T-helper 1 cell treated with Interleukin-12 subunit alpha and Interleukin-12 subunit beta and Interleukin-4 antibody, amounts not matched to agents 30 ng/mL and 1 ng/mL, for 36 hours (primary cell): ENCODE measurements at regions not wholly inside any gene's neighbourhood (a gene's known extent, or its start where the extent isn't known, plus 50 kb on each side); places are given as distances from the start of the nearest gene placed in this dataset.

Source experiments
- intact Hi-C: fragments of 100-400 bp; cut with micrococcal nuclease; formaldehyde crosslinking; loops from one replicate; pipeline ENCODE4 v1.15.1; 2024

DNA sequence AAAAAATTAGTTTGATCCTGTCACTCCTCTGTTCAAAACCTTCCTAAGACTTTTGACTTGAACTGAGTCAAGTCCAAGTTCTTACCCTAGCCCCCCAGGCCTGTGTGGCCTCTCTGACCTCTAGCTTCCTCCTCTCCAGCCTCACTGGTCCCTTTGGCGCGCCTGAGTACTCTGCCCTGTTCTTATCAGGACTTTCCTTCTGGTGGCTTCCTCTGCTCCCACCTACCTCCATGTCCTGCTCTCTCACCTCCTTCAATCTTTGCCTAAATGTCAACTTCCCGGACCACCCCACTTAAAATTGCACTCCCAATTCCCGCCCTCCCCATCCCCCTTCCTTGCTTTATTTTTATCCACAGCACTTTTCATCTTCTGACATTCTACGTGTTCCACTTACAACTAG, 526.1 kb upstream of the KLF4 start:
- intact Hi-C loops, result no loop called here

DNA sequence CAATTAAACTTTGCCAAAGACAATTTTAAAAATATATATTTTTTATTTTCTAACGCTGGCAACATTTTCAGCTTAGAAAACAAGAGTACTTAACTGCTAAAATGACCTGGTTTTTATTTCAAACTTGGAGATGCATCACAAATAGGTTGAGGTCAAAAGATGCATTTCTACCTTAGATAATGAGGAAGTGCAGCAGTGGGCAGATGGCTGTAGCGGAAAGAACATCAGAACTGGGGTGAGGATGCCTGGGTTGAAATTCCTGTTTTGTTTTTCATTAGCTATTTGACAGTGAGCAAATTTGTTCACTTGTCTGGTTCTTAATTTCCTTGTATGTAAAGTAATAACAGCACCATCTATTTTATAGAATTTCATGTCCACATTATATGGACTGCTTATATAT, 524.8 kb upstream of the KLF4 start:
- intact Hi-C loops, result no loop called here

DNA sequence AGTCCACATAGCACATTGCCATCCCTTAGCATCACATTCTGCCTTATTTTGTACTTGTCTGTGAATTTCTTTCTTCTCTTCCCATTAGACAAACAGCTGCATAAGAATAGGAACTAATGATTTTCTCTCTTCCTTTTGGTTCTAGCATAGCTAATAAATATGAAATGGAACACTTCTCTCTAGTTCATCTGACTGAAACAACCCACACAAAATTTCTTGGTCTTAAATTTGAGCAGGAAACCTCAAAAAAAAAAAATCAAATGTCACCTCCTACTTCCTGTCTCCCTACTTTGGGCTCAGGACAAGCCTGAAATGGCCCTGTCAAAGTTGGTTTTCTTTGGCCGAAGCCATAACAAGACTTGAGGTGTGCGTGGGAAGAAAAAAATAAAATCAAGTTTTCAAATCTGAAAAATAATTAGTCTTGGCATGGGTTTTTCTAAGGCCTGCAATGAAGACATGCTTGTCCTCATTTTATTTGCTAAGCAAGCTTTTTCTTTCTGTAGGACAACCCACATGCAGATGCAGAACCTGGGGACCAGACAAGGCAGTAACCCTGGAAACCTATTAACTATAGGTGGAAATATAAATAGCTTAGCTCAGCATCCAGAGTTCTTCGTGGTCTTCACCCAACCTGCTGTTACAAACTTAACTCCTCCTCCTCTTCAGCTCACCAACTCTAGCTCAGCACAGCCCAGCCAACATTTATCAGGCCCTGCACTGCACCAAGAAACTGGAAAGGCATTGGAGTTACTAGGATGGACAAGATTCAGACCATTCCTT, 523.5 kb upstream of the KLF4 start:
- intact Hi-C loops, result no loop called here

DNA sequence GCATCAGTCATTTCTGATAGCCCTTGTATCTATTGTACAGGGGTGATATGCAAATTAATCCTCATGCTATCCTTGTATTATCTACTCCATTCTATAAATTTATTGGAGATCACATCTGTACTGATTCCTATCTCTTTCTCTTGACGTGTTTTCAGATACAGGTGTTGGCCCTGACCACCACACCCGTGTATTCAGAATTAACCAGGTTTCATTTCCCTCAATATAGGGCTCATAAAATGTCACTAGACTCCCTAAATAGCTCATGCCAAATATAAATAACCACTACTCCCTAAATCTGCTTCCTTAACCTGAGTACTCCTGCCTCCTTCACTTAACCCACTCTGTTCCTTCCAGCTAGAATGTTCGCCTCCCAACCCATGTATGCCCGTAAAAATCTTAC, 522.8 kb upstream of the KLF4 start:
- intact Hi-C loops, result no loop called here

DNA sequence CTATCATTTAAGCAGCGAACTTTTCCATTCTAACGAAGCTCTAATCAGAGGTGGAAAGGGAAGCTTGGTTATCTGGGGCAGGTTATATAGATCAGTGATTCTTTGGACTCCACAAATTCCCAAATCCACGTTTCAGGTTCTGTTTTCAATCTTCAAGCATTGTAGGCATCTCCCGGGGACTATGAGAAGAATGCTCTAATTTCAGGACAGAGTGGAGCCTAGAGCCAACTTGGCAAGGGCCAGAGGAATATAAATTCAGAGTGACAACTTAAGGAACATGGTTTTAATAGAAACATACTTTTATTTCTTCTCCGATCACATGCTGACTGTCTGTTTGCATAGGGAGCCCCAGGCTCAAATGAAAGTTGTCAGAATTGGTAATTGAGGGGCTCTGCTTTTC, 514.0 kb upstream of the KLF4 start:
- intact Hi-C loops, result no loop called here

DNA sequence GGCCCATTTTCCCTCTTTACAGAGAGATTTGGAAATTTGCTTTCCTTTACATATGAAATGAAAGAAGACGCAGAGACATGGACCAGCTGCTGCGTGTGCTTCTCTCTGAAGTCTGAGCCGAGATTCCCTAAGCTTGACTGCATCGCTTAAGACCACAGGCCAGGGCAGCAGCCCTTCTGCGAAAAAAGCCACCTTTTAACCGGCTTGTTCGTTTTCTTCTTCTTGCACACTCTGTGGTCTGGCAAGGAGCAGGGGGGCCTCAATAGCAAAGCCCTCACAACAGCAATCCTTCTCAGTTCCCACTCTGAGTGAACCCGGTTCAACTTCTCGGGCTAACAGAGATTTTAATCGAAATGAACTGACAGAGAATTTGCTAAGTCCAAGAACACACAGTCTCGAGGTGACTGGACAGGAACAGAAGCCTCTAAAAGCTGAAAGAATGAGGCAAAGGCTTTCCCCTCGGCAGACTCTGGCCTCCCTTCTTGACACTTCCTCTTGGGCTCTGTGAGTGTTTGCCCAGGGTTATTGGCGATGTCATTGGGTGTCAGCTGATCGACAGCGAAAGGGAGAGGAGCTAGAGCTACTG, 512.9 kb upstream of the KLF4 start:
- intact Hi-C loops, result no loop called here

DNA sequence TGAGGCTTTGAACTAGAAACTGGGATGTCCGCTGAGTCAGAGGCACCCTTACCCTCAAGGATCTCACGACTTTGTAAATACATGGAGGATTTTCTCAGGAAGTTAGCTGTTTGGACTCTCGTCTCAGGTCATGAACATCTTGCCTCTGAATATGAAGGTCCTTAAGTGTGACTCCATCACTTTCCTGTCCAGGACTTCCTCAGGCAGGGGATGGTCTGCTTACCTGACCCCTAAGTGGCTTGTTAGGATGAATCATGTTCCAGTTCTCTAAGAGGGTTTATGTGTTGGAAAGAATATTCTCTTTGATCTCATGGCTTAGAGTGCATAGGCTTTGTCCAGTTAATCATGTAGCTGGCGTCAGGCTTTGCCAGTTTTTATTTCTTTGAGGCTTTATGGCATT, 511.7 kb upstream of the KLF4 start:
- intact Hi-C loops, result no loop called here

DNA sequence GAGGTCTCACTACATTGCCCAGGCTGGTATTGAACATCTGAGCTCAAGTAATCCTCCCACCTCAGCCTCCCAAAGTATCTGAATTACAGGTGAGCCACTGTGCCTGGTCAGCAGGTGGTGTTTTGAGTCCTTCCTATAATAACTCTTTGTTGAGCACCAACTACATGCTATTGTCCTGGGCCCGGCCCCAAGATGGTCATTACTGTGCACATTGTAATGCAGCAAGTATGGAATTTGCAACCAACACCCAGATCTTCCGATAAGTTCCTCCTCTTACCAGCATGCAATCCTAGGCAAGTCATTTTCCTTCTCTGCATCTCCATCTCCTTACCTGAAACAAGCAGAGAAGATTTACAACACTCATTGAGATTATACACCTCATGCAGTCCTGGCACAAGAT, 510.3 kb upstream of the KLF4 start:
- intact Hi-C loops, result no loop called here

DNA sequence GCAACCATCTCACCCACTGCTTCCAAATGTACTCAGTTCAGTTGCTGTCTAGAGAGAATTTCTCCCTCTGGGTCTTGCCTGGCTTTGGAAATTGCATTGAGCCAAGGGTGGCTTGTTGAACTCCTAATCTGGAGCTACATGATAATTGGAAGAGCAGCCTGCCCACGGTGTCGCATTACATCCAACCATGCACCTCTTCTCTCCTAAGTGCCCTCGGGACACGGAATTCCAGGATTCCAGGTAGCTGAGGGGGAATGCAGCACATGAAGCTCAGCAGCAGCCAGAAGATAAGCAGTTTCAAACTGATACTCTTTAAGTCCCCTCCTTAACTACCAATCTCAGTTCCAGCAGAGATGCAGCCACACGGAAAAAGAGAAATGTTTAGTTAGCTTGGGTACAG, 509.4 kb upstream of the KLF4 start:
- intact Hi-C loops, result no loop called here

DNA sequence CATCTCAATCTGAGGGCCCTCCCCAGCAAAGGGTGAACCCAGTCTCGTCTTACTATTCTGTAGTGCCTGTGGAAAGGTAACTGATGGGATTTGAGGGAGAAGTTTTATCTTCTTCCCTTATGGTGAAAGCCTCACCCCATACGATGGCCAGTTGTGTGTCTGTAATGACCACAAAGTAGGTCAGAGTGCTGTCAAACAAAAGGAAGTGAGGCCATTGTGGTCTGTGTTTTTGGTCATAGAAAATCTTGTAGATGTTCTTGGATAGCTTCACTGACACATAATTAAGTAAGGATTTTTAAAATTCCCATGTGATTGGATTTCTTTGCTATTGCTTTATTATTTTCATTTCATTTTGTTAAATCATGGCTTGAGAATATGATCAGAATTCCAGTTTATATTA, 505.1 kb upstream of the KLF4 start:
- intact Hi-C loops, result no loop called here

DNA sequence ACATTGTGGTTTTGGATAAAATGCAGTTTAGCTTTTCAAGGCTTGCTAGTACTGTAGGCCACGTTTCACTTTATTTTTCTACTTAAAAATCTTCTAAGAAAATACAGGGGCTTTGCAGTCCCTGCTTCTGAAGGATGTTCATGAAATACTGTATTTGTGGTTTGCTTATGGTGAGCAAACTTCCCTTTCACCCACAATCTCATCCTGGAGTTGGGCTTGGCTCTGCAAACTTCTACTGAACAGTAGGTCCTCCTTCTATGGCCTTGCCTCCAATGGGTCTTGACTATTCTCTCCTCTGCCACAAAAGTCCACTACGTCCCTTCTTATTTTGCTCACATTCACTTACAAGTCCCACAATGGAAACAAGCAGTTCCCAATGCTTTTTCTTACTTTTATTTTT, 502.7 kb upstream of the KLF4 start:
- intact Hi-C loops, result no loop called here

DNA sequence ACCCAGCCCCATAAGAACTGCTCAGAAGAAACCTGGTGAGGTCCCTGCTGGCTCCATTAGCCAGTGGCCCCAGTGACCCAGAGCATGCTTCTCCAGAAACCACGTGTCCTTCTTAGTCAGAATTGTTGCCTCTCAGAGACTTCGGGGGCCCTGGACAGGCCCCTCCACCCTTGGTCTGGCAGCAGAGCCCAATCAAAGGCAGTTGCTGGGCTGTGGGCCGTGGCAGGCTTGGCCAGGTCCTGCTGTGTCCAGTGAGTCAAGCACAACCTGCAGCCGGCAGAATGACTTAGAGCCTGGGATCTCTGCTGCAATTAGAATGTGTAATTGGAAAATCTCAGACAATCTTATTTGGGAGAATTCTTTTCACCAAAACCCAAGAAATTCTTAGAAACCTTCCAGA, 502.0 kb upstream of the KLF4 start:
- intact Hi-C loops, result no loop called here

DNA sequence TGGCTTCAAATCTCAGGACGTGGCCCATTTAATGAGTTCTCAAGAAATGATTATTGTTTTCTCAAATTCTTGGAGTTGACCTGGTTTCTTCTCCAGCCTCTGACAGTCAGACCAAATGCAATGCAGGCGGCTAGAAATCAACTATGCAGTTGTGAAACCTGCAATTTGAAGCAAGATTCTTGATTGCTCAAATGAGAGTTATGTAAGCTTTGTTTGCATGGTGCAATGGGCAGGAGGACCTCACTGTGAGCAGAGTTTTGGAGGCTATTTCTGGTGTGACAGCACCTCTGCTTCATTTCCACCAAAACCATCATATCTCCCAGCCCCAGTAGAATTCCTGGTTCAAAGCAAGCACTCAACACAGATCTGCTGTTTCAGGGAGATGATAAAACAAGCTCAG, 500.0 kb upstream of the KLF4 start:
- intact Hi-C loops, result no loop called here

DNA sequence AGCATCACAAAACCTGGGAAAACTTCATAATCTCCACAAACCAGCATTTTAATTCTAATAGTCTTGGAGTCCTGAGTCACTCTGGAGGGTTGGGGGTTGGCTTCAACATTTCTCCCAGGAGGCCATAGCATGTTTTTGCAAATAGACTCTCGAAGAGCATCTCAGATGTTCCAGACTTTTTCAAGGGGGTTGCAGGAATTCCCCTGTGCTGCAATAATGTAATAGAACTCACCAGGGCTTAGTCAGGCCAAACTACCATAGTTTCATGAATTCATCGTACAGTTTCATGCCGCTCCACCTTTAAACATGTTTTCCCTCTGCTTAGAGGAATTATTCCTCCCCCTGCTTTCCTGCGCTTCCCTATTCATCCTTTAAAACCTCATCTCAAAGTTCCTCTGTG, 499.5 kb upstream of the KLF4 start:
- intact Hi-C loops, result no loop called here

DNA sequence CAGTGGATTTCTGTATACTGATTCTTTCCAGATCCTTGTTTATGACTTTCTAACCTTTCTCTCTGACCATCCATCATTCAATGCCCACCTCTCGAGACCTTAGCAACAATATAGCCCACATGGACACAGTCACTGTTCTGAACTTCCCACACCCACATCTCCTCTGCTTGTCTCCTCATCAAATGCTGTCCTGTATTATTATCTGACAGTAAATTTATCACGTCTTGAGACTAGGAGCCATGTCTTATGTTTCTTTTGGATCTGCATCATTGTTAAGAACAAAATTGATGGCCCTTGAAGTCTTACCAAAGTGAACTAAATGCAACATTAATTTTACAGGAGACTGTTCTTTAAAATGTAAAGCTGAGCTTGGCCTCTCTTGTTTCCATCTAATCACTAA, 495.4 kb upstream of the KLF4 start:
- intact Hi-C loops, result no loop called here

DNA sequence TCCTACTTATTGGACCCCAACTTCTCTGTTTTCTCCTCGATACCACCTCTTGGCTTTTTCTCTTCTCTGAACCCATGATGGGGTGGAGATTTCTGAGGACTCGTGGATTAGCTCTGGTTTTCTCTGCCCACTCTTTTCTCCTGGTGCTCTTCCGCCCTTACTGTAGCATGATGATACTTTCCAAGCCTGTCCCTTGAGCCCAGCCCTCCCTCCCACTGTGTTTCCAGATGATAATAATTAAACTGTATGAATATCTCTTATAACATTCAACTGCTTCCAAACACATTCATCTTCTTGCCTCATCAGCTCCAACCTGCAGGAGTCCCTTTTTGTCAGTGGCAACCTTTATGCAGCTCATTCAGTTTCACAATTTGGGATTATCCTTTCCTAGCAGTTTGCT, 494.2 kb upstream of the KLF4 start:
- intact Hi-C loops, result no loop called here

DNA sequence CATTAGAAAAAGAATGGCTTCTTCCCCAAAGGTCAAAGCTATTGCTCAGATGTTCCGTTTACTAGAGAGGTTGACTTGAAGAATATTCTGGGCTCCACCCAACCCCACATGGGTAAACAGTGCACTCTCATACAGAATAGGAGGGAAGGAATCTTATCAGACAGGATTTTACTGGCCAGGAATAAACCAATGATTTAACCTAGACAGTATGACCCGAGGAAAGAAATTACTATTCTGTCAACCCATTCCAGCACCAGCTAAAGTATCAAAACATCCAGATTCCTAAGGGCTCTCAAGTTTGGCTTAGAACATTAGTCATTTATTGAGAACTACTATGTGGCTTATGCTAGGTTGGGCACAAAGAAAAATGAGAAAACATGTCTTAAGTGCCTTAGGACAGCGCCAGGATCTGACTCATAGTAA, 493.6 kb upstream of the KLF4 start:
- intact Hi-C loops, result no loop called here

DNA sequence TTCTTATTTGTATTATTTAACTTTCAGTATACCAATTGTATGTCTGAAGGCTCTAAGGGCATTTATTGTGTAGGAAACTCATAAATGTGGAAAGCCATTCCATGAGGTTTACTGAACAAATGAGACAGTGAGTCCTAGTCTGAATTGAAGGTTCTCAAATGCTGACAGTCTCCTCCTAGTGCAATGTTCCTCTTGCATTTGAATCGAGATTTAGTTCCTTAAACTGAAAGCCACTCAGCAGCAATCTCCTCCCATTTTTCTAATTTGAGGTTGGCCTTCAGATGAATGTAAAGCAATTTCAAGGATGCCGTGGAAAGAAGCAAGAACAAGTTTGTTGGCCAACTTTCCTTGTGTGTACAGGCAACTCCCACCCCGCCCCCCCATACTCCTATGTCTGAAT, 493.2 kb upstream of the KLF4 start:
- intact Hi-C loops, result no loop called here

DNA sequence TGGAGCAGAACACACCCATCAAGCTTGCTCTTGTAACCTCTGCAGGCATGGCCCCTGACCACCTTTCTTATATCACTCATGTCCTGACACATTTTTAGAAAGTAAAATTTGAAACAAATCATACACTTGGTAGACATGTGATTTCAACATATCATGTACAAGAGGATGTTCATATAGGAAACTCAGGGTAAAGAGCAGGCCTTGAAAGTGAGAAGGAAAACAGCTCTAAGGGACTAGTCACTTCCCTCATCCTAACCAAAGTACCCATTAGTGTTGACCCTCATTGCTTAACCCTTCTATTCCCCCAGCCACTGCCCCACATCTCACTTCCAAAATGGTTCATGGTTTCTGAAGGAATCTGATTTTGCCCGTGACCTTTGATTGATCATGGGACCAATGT, 492.4 kb upstream of the KLF4 start:
- intact Hi-C loops, result no loop called here

DNA sequence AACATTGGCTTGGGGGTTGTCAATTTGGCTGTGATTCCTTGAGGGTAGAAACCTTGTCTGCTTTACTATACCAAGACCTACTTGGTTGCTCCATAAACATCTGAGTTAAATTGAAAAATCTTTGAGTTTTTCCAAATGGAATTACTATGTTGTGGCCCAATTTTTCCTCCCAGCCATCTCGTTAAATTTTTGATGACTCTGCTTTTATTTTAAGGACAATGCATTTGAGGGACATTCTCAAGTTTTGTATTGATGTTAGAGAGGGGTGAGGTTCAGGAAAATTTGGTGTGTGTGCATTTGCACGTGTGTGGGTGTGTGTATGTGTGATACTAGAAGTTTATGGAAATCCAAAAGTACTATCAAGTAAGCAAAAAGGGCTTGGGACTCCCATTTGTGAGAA, 491.4 kb upstream of the KLF4 start:
- intact Hi-C loops, result no loop called here

DNA sequence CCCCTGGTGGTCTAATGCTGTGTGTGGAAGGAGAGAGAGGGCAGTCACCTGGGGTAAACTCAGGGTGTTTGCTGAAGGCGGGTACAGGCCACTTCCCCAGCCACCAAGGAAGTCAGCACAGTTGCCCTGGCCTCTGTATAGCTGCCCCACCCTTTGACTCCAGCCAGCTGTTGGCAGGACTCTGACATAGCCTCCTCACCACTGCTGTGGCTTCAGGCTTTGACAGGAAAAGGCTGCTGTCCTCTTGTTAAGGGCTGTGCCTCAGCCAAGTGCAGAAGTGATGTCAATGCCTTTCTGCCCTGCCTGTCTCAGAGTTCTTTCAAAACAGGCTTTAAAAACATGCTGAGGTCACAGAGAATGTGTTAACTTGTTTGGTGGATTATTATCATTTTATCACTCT, 487.2 kb upstream of the KLF4 start:
- intact Hi-C loops, result no loop called here

DNA sequence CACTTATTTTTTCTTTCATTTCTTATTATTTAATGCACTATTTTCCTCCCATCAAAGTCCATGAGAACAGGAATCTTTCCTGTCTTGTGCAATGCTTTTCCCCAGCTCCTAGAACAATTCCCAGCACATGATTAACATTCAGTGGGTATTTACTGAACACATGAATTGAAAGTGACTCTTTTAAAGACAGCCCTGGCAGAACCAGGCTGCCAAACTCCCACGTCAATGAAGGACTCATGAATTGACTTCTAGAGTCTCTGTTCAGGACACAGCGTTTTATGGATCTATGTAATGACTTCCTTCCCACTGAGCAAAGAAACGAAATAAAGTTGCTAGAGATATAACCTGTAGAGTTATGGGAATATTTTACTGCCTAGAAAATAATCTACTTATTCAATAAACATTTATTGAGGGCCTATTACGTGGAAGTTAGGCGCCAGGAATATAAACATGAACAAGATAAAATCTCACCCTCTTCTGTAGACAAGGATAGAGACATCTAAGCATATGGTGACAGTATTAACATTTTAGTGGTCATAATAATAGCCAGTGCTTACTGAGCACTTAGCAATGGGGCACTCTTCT, 485.9 kb upstream of the KLF4 start:
- intact Hi-C loops, result no loop called here

DNA sequence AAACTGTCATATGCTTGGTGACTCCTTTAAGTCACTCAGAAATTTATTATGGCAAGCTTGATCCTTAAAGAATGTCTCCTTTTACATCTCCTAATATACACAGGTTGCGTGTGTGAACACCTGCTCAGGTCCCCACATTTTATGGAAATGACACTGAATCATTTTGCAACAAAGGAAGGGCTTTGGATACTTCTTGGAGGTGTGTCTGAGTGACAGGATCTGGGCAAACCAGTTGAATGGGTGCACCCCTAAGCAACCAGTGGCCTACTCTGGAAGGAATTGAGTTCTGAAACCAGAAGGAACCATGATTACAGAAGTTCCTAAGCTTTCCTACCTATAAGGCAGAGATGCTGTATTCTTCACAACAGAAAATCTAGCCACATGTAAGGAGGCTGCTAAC, 483.9 kb upstream of the KLF4 start:
- intact Hi-C loops, result no loop called here
